Lower leg skin (tissue), 3 donors: ENCODE measurements at regions not wholly inside any gene's neighbourhood (a gene's known extent, or its start where the extent isn't known, plus 50 kb on each side); places are given as distances from the start of the nearest gene placed in this dataset.
"Not testable (repeated sequence)": the region's sequence is repeated elsewhere in the genome, so short reads cannot be mapped to it uniquely, and the experiment has no call there.

Experiments used
- CTCF ChIP-seq, 3 donors: fragments of 450-650 bp; IDR thresholded peaks; one replicate each; pipeline ENCODE4 v1.5.1; 2016; ENCODE audit warnings: antibody characterized with exemption in 3 of 3, mild to moderate bottlenecking in 3 of 3, moderate library complexity in 2 of 3
- POLR2A ChIP-seq, 2 donors: fragments of 450-650 bp; IDR thresholded peaks; one replicate each; pipeline ENCODE4 v1.6.1; 2016 to 2017; ENCODE audit warnings: antibody characterized with exemption in 2 of 2, mild to moderate bottlenecking in 1 of 2, moderate library complexity in 1 of 2

GRCh38 chr5:42979242-42979641, 60.9 kb downstream of the ANXA2R start:
- TF ChIP-seq CTCF, POLR2A (IDR thresholded peaks at IDR 0.05): not testable (repeated sequence)
